Neural progenitor cell (in vitro differentiated cells): ENCODE measurements at regions not wholly inside any gene's neighbourhood (a gene's known extent, or its start where the extent isn't known, plus 50 kb on each side); places are given as distances from the start of the nearest gene placed in this dataset.

Experiments used
- DNase-seq: peaks from one replicate; pipeline ENCODE4 v3.0.0-alpha.2; 2016; ENCODE audit warnings: low spot score
- H2AFZ ChIP-seq: fragments of 200-600 bp; sonication (generic); replicated peaks from 2 replicates; pipeline ENCODE4 v1.6.1; 2016; ENCODE audit warnings: antibody characterized with exemption
- H3F3A ChIP-seq: fragments of 200-600 bp; sonication (generic); 2 replicates; pipeline ENCODE4 v1.6.1; 2016; ENCODE audit warnings: antibody characterized with exemption, low read depth
- H3K27ac ChIP-seq: fragments of 200-600 bp; sonication (generic); 2 replicates; pipeline ENCODE4 v1.5.1; 2016; ENCODE audit warnings: mild to moderate bottlenecking
- H3K27me3 ChIP-seq: fragments of 200-600 bp; sonication (generic); 2 replicates; pipeline ENCODE4 v1.6.1; 2016; ENCODE audit warnings: mild to moderate bottlenecking, moderate library complexity
- H3K36me3 ChIP-seq: fragments of 200-600 bp; sonication (generic); 2 replicates; pipeline ENCODE4 v1.5.1; 2016
- H3K4me1 ChIP-seq: fragments of 200-600 bp; sonication (generic); 2 replicates; pipeline ENCODE4 v1.6.1; 2016; ENCODE audit warnings: mixed run types
- H3K4me2 ChIP-seq: fragments of 200-600 bp; sonication (generic); 2 replicates; pipeline ENCODE4 v1.6.1; 2016
- H3K4me3 ChIP-seq: fragments of 200-600 bp; sonication (generic); 2 replicates; pipeline ENCODE4 v1.5.1; 2016
- H3K79me2 ChIP-seq: fragments of 200-600 bp; sonication (generic); 2 replicates; pipeline ENCODE4 v1.6.1; 2016; ENCODE audit warnings: low read depth
- H3K9ac ChIP-seq: fragments of 200-600 bp; sonication (generic); 2 replicates; pipeline ENCODE4 v1.6.1; 2016
- H3K9me3 ChIP-seq: fragments of 200-600 bp; sonication (generic); 2 replicates; pipeline ENCODE4 v1.5.1; 2016; ENCODE audit warnings: low read depth
- H4K20me1 ChIP-seq: fragments of 200-600 bp; sonication (generic); 2 replicates; pipeline ENCODE4 v1.6.1; 2016; ENCODE audit warnings: low read depth
- H3K27ac Mint-ChIP-seq: 3 replicates; pipeline ENCODE4 v1.8.0; 2021; ENCODE audit warnings: mixed read lengths
- H3K27me3 Mint-ChIP-seq: 2 replicates; pipeline ENCODE4 v1.8.0; 2022; ENCODE audit warnings: low read depth, mild to moderate bottlenecking, inconsistent platforms, moderate library complexity, mixed read lengths; ENCODE audit not compliant: insufficient read depth
- H3K36me3 Mint-ChIP-seq: 3 replicates; pipeline ENCODE4 v1.8.0; 2021; ENCODE audit warnings: mixed read lengths
- H3K4me1 Mint-ChIP-seq: 3 replicates; pipeline ENCODE4 v1.8.0; 2021; ENCODE audit warnings: mixed read lengths
- H3K4me3 Mint-ChIP-seq: 3 replicates; pipeline ENCODE4 v1.8.0; 2021; ENCODE audit warnings: mild to moderate bottlenecking, moderate library complexity, mixed read lengths
- H3K9me3 Mint-ChIP-seq: 3 replicates; pipeline ENCODE4 v1.8.0; 2020; ENCODE audit warnings: mixed read lengths
- CTCF ChIP-seq: fragments of 200-600 bp; sonication (generic); IDR thresholded peaks from 2 replicates; pipeline ENCODE4 v1.5.1; 2017; ENCODE audit warnings: antibody characterized with exemption, mild to moderate bottlenecking
- EZH2 ChIP-seq: fragments of 200-600 bp; sonication (generic); IDR thresholded peaks from 2 replicates; pipeline ENCODE4 v1.6.1; 2017; ENCODE audit warnings: antibody characterized with exemption, mild to moderate bottlenecking, moderate library complexity
- EZH2phosphoT487 ChIP-seq: fragments of 200-600 bp; sonication (generic); IDR thresholded peaks from 2 replicates; pipeline ENCODE4 v1.6.1; 2017; ENCODE audit warnings: antibody characterized with exemption

GRCh38 chr13:83344518-83344917 lies 537.8 kb downstream of the SLITRK1 start:
- TF ChIP-seq EZH2phosphoT487 (no peak), EZH2 (no peak), CTCF (no peak)
- Mint-ChIP-seq H3K4me3 (no peak overlapping the region), H3K9me3 (peaks cover 4% of the 10 kb centered on the region), H3K27me3 (no peaks in the 10 kb centered on the region), H3K36me3 (no peaks in the 10 kb centered on the region), H3K27ac (no peak overlapping the region), H3K4me1 (no peaks in the 10 kb centered on the region)
- H2AFZ ChIP-seq = no peak overlapping the region
- H3K27ac ChIP-seq = no peak overlapping the region
- no peak overlapping the region for H3K9ac ChIP-seq
- no peaks in the 10 kb centered on the region for H4K20me1 ChIP-seq
- no peaks in the 10 kb centered on the region for H3K4me1 ChIP-seq
- no peaks in the 10 kb centered on the region for H3K79me2 ChIP-seq
- DNase-seq = no peak
- no peaks in the 10 kb centered on the region for H3F3A ChIP-seq
- H3K36me3 ChIP-seq = no peaks in the 10 kb centered on the region
- no peaks in the 10 kb centered on the region for H3K27me3 ChIP-seq
- H3K9me3 ChIP-seq = no peaks in the 10 kb centered on the region
- H3K4me2 ChIP-seq = no peak overlapping the region
- H3K4me3 ChIP-seq = no peak overlapping the region

GRCh38 chr13:83340170-83340569 lies 542.1 kb downstream of the SLITRK1 start:
- no peak overlapping the region for H3K27ac ChIP-seq
- no peaks in the 10 kb centered on the region for H3K79me2 ChIP-seq
- DNase-seq = no peak
- H2AFZ ChIP-seq = no peak overlapping the region
- H3K4me3 ChIP-seq = no peak overlapping the region
- no peak overlapping the region for H3K9ac ChIP-seq
- no peaks in the 10 kb centered on the region for H3K36me3 Mint-ChIP-seq
- no peaks in the 10 kb centered on the region for H3K4me1 ChIP-seq
- H3K4me2 ChIP-seq = no peak overlapping the region
- H3K27me3 Mint-ChIP-seq = no peaks in the 10 kb centered on the region
- no peak for TF ChIP-seq EZH2phosphoT487
- TF ChIP-seq CTCF = peak; percentile 13
- no peak for TF ChIP-seq EZH2
- H3K27me3 ChIP-seq = no peaks in the 10 kb centered on the region
- no peaks in the 10 kb centered on the region for H3K9me3 ChIP-seq
- no peaks in the 10 kb centered on the region for H3F3A ChIP-seq
- H3K36me3 ChIP-seq = no peaks in the 10 kb centered on the region
- H3K4me3 Mint-ChIP-seq = no peak overlapping the region
- H4K20me1 ChIP-seq = no peaks in the 10 kb centered on the region
- no peak overlapping the region for H3K27ac Mint-ChIP-seq
- no peaks in the 10 kb centered on the region for H3K4me1 Mint-ChIP-seq
- H3K9me3 Mint-ChIP-seq = peaks cover 4% of the 10 kb centered on the region

GRCh38 chr13:83333614-83334388 lies 548.5 kb downstream of the SLITRK1 start:
- no peaks in the 10 kb centered on the region for H3K27me3 ChIP-seq
- Mint-ChIP-seq H3K4me3 (no peak overlapping the region), H3K9me3 (no peaks in the 10 kb centered on the region), H3K27me3 (no peaks in the 10 kb centered on the region), H3K27ac (no peak overlapping the region), H3K36me3 (no peaks in the 10 kb centered on the region), H3K4me1 (no peaks in the 10 kb centered on the region)
- H3K27ac ChIP-seq = no peak overlapping the region
- no peak for DNase-seq
- no peak overlapping the region for H3K4me2 ChIP-seq
- H4K20me1 ChIP-seq = no peaks in the 10 kb centered on the region
- no peak overlapping the region for H2AFZ ChIP-seq
- H3K4me1 ChIP-seq = no peaks in the 10 kb centered on the region
- no peaks in the 10 kb centered on the region for H3F3A ChIP-seq
- TF ChIP-seq EZH2phosphoT487 = no peak
- no peak for TF ChIP-seq CTCF
- no peak for TF ChIP-seq EZH2
- H3K9ac ChIP-seq = no peak overlapping the region
- H3K79me2 ChIP-seq = no peaks in the 10 kb centered on the region
- H3K9me3 ChIP-seq = no peaks in the 10 kb centered on the region
- H3K4me3 ChIP-seq = no peak overlapping the region
- H3K36me3 ChIP-seq = no peaks in the 10 kb centered on the region
